A549 (cell line): ENCODE measurements at regions not wholly inside any gene's neighbourhood (a gene's known extent, or its start where the extent isn't known, plus 50 kb on each side); places are given as distances from the start of the nearest gene placed in this dataset.

Source experiments
- ATAC-seq, 2 experiments: fragments of 200-7000 bp in 1 of 2; fragments of >200 bp in 1 of 2; cut with Nextera tagmentation in 1 of 2; cut with Tn5 transposase in 1 of 2; 3 replicates each; pipeline versions ENCODE4 v1.8.0 to v1.9.1; 2018 to 2020; ENCODE audit warnings: mild to moderate bottlenecking in 1 of 2, moderate library complexity in 1 of 2
- CTCF ChIA-PET: fragments of 300-600 bp; sonication (Branson Sonifier 250); formaldehyde crosslinking; extraction: SDS; loops from one replicate; lab custom pipeline; 2021; ENCODE audit warnings: antibody characterized with exemption, inconsistent platforms; lab: Yijun Ruan, JAX
- POLR2A ChIA-PET: fragments of 350-600 bp; formaldehyde crosslinking; extraction: SDS; loops from one replicate; lab custom pipeline; 2021; ENCODE audit warnings: antibody characterized with exemption, inconsistent platforms; lab: Yijun Ruan, JAX
- DNase-seq, 2 experiments: peaks; one replicate each; pipeline versions ENCODE4 v3.0.0 to v3.0.0-alpha.2; 2011 to 2016; ENCODE audit warnings: low read depth in 1 of 2, low spot score in 1 of 2
- FAIRE-seq: peaks from 2 replicates; lab custom pipeline; 2011; peaks lifted over from hg19 to GRCh38; lab: Jason Lieb, UNC
- H3K27ac ChIP-seq, 2 experiments: fragments of >200 bp; sonication (Bioruptor Twin); formaldehyde crosslinking; 3 replicates each; pipeline ENCODE4 v1.5.1; 2016 to 2017
- H3K4me1 ChIP-seq: fragments of >200 bp; sonication (Bioruptor Twin); formaldehyde crosslinking; 3 replicates; pipeline ENCODE4 v1.6.1; 2016
- H3K4me2 ChIP-seq: fragments of >200 bp; sonication (Bioruptor Twin); formaldehyde crosslinking; 3 replicates; pipeline ENCODE4 v1.6.1; 2016
- H3K4me3 ChIP-seq: fragments of >200 bp; sonication (Bioruptor Twin); formaldehyde crosslinking; 3 replicates; pipeline ENCODE4 v1.5.1; 2016
- H3K9me3 ChIP-seq: fragments of >200 bp; sonication (Bioruptor Twin); formaldehyde crosslinking; 3 replicates; pipeline ENCODE4 v1.6.1; 2016
- CBX2 ChIP-seq: fragments of 200-600 bp; sonication (generic); IDR thresholded peaks from 2 replicates; pipeline ENCODE4 v1.6.1; 2016; ENCODE audit warnings: low read depth, mild to moderate bottlenecking, borderline replicate concordance
- CEBPB ChIP-seq, 2 experiments: fragments of >200 bp in 1 of 2; sonication (Bioruptor Twin) in 1 of 2; formaldehyde crosslinking in 1 of 2; IDR thresholded peaks; 2 replicates each; pipeline ENCODE4 v1.6.1; 2012 to 2016
- CHD2 ChIP-seq: fragments of 150-350 bp; IDR thresholded peaks from 2 replicates; pipeline ENCODE4 v1.6.1; 2014; ENCODE audit warnings: low read length; ENCODE audit not compliant: partially characterized antibody
- CHD4 ChIP-seq: fragments of 200-600 bp; sonication (generic); IDR thresholded peaks from 2 replicates; pipeline ENCODE4 v1.6.1; 2016; ENCODE audit warnings: antibody characterized with exemption, mild to moderate bottlenecking, borderline replicate concordance
- EHMT2 ChIP-seq: fragments of 200-600 bp; sonication (generic); IDR thresholded peaks from 2 replicates; pipeline ENCODE4 v1.6.1; 2016; ENCODE audit warnings: antibody characterized with exemption, low read depth, mild to moderate bottlenecking, moderate library complexity
- FOSB ChIP-seq: fragments of 250-450 bp; sonication (Bioruptor Pico); IDR thresholded peaks from 2 replicates; pipeline ENCODE4 v1.5.0; 2020; ENCODE audit warnings: mild to moderate bottlenecking, moderate library complexity
- HOXB5 ChIP-seq: fragments of 250-450 bp; sonication (Bioruptor Pico); IDR thresholded peaks from 2 replicates; pipeline ENCODE4 v1.5.0; 2020; ENCODE audit warnings: mild to moderate bottlenecking, moderate library complexity
- KDM1A ChIP-seq: fragments of 200-600 bp; sonication (generic); IDR thresholded peaks from 2 replicates; pipeline ENCODE4 v1.6.1; 2016; ENCODE audit warnings: low read depth, mild to moderate bottlenecking
- KDM5A ChIP-seq: fragments of 200-600 bp; sonication (generic); IDR thresholded peaks from 2 replicates; pipeline ENCODE4 v1.6.1; 2016; ENCODE audit warnings: antibody characterized with exemption, mild to moderate bottlenecking
- NFE2L2 ChIP-seq: fragments of 150-350 bp; conservative IDR thresholded peaks from 2 replicates; pipeline ENCODE4 v1.6.1; 2014; ENCODE audit warnings: low read length
- NPAS2 ChIP-seq: fragments of 250-450 bp; sonication (Bioruptor Pico); IDR thresholded peaks from 2 replicates; pipeline ENCODE4 v1.8.0; 2022; ENCODE audit warnings: mild to moderate bottlenecking, moderate library complexity, borderline replicate concordance
- NR3C1 ChIP-seq: fragments of >200 bp; sonication (Bioruptor Twin); formaldehyde crosslinking; IDR thresholded peaks from 3 replicates; pipeline ENCODE4 v1.6.1; 2017
- PHF8 ChIP-seq: fragments of 200-600 bp; sonication (generic); IDR thresholded peaks from 2 replicates; pipeline ENCODE4 v1.6.1; 2016; ENCODE audit warnings: low read depth, mild to moderate bottlenecking, antibody characterized with exemption, moderate library complexity, borderline replicate concordance
- RAD21 ChIP-seq, 2 experiments: fragments of >200 bp in 1 of 2; sonication (Bioruptor Twin) in 1 of 2; formaldehyde crosslinking in 1 of 2; IDR thresholded peaks in 1 of 2; conservative IDR thresholded peaks in 1 of 2; 2 replicates in 1 of 2; 3 replicates in 1 of 2; pipeline ENCODE4 v1.6.1; 2012 to 2018; ENCODE audit warnings: inconsistent platforms in 1 of 2
- RARB ChIP-seq: fragments of 250-450 bp; sonication (Bioruptor Pico); IDR thresholded peaks from 2 replicates; pipeline ENCODE4 v1.8.0; 2021; ENCODE audit warnings: mild to moderate bottlenecking, moderate library complexity
- RFX5 ChIP-seq: fragments of 450-650 bp; IDR thresholded peaks from 2 replicates; pipeline ENCODE4 v1.7.1; 2014; ENCODE audit warnings: antibody characterized with exemption, mild to moderate bottlenecking, moderate library complexity
- SMC3 ChIP-seq: fragments of >200 bp; sonication (Bioruptor Twin); formaldehyde crosslinking; IDR thresholded peaks from 3 replicates; pipeline ENCODE4 v1.6.1; 2018; ENCODE audit warnings: inconsistent platforms
- TP53 ChIP-seq: fragments of 250-450 bp; sonication (Bioruptor Pico); IDR thresholded peaks from 2 replicates; pipeline ENCODE4 v1.5.0; 2021; ENCODE audit warnings: mild to moderate bottlenecking, moderate library complexity
- ZFP36 ChIP-seq: fragments of 450-650 bp; IDR thresholded peaks from 2 replicates; pipeline ENCODE4 v1.6.1; 2014; ENCODE audit warnings: borderline replicate concordance; ENCODE audit not compliant: partially characterized antibody
- ZSCAN20 ChIP-seq: fragments of 250-450 bp; sonication (Bioruptor Pico); IDR thresholded peaks from 2 replicates; pipeline ENCODE4 v1.8.0; 2022; ENCODE audit warnings: mild to moderate bottlenecking, moderate library complexity
- whole genome bisulfite sequencing: methylation state at CpG from one replicate; pipeline ENCODE4 v1.1.6; 2017; ENCODE audit errors: missing lambda C conversion rate; 5-methylcytosine and 5-hydroxymethylcytosine counted together
- TF ChIP-seq, protein P1 (sequence below): fragments of >200 bp; sonication (Bioruptor Twin); formaldehyde crosslinking; IDR thresholded peaks from 3 replicates; pipeline ENCODE4 v1.5.1; 2016
- TF ChIP-seq, protein P2 (sequence below): fragments of >200 bp; sonication (Bioruptor Twin); formaldehyde crosslinking; IDR thresholded peaks from 3 replicates; pipeline ENCODE4 v1.6.1; 2016
- TF ChIP-seq, protein P3 (sequence below): IDR thresholded peaks from 2 replicates; pipeline ENCODE4 v1.6.1; 2012
- TF ChIP-seq, protein P4 (sequence below): fragments of 250-450 bp; sonication (Bioruptor Pico); IDR thresholded peaks from 2 replicates; pipeline ENCODE4 v1.5.0; 2021; ENCODE audit warnings: mild to moderate bottlenecking, moderate library complexity, borderline replicate concordance

DNA sequence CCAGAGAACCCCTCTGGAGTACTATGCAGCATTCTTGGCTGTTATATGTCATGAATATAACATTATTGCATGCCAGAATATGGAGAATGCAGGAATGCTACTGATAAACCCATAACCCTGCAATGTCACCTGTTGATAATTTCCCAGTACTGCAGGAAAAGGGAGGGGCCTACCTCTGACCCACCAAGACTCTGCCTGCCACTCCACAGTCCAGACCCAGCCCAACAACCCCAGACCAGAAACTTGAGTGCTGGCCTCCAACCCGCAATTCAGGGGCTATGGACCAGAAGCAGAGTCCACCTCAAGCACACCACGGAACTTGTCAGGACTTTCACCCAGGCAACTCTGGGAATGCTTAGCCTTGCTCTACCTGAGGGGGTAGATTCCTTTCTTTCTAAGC lies 92.9 kb upstream of the WDR44 start:
- no peak for FAIRE-seq

DNA sequence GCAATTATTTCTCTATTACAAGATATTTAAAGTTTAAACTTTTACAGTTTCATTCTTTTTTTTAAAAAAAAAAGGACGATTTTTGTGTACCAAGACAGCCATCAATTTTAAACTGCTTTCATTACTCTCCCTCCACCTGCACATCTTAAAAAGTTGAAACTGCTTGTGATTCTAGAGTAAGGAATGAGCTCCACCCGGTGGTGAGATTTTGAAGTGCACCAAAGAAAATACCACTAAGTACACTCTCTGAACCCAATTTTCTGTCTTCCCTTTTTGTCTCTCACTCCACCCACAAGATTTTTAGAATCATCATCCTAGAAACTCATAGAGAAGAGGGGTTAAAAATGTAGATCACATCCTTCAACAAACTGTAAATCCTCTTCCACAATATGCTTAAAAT lies 91.3 kb upstream of the WDR44 start:
- FAIRE-seq (peak; percentile 84), ATAC-seq (peak in 1 of 2 experiments; percentile 55; a peak in 2 of 6 replicates)
- WGBS = 3% methylated on average over 2 of the region's 2 CpGs
- H3K4me3 ChIP-seq = no peak overlapping the region
- TF ChIP-seq CEBPB (IDR thresholded peaks at IDR 0.05) (no peak), FOSB (CRISPR knock-in tag) (no peak), NFE2L2 (no peak), NR3C1 (no peak), SMC3 (peak; percentile 42; the same call in 2 of the 3 replicates), CBX2 (no peak), PHF8 (no peak), CHD2 (no peak), HOXB5 (CRISPR knock-in tag) (no peak), RARB (CRISPR knock-in tag) (no peak), RAD21 (conservative IDR thresholded peaks at IDR 0.05 in 1 of 2, IDR thresholded peaks at IDR 0.05 in 1 of 2) (peak; percentile 71 to 73)
- TF ChIP-seq, protein P1, sequence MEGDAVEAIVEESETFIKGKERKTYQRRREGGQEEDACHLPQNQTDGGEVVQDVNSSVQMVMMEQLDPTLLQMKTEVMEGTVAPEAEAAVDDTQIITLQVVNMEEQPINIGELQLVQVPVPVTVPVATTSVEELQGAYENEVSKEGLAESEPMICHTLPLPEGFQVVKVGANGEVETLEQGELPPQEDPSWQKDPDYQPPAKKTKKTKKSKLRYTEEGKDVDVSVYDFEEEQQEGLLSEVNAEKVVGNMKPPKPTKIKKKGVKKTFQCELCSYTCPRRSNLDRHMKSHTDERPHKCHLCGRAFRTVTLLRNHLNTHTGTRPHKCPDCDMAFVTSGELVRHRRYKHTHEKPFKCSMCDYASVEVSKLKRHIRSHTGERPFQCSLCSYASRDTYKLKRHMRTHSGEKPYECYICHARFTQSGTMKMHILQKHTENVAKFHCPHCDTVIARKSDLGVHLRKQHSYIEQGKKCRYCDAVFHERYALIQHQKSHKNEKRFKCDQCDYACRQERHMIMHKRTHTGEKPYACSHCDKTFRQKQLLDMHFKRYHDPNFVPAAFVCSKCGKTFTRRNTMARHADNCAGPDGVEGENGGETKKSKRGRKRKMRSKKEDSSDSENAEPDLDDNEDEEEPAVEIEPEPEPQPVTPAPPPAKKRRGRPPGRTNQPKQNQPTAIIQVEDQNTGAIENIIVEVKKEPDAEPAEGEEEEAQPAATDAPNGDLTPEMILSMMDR = peak; percentile 69
- TF ChIP-seq, protein P2, sequence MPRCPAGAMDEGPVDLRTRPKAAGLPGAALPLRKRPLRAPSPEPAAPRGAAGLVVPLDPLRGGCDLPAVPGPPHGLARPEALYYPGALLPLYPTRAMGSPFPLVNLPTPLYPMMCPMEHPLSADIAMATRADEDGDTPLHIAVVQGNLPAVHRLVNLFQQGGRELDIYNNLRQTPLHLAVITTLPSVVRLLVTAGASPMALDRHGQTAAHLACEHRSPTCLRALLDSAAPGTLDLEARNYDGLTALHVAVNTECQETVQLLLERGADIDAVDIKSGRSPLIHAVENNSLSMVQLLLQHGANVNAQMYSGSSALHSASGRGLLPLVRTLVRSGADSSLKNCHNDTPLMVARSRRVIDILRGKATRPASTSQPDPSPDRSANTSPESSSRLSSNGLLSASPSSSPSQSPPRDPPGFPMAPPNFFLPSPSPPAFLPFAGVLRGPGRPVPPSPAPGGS = no peak
- TF ChIP-seq, all 56 proteins: peak for 3
- no peak overlapping the region for H3K4me2 ChIP-seq
- POLR2A ChIA-PET = no interaction called here
- peak; percentile 25 to 50 for DNase-seq
- CTCF ChIA-PET = interaction anchor here (0.6 to 2.5 kb wide), 8 partner anchors 8 to 1765 kb away, joined by 3 to 14 read pairs (median 4); no protein-coding TSS in a partner anchor
- H3K9me3 ChIP-seq = no peaks in the 10 kb centered on the region
- H3K27ac ChIP-seq = no peak overlapping the region
- H3K4me1 ChIP-seq = no peaks in the 10 kb centered on the region

More for the DNA sequence above, 92.9 kb upstream of the WDR44 start:
- DNase-seq (no peak), ATAC-seq (no peak)
- TF ChIP-seq NR3C1 (no peak), KDM1A (no peak), RAD21 (conservative IDR thresholded peaks at IDR 0.05 in 1 of 2, IDR thresholded peaks at IDR 0.05 in 1 of 2) (no peak), FOSB (CRISPR knock-in tag) (no peak), RFX5 (no peak), NPAS2 (CRISPR knock-in tag) (no peak), KDM5A (no peak), RARB (CRISPR knock-in tag) (no peak), EHMT2 (no peak), CHD4 (no peak), ZFP36 (no peak), ZSCAN20 (no peak), TP53 (CRISPR knock-in tag) (no peak)
- TF ChIP-seq, protein P1 = no peak
- TF ChIP-seq, protein P3, sequence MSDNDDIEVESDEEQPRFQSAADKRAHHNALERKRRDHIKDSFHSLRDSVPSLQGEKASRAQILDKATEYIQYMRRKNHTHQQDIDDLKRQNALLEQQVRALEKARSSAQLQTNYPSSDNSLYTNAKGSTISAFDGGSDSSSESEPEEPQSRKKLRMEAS = no peak
- TF ChIP-seq, protein P4, sequence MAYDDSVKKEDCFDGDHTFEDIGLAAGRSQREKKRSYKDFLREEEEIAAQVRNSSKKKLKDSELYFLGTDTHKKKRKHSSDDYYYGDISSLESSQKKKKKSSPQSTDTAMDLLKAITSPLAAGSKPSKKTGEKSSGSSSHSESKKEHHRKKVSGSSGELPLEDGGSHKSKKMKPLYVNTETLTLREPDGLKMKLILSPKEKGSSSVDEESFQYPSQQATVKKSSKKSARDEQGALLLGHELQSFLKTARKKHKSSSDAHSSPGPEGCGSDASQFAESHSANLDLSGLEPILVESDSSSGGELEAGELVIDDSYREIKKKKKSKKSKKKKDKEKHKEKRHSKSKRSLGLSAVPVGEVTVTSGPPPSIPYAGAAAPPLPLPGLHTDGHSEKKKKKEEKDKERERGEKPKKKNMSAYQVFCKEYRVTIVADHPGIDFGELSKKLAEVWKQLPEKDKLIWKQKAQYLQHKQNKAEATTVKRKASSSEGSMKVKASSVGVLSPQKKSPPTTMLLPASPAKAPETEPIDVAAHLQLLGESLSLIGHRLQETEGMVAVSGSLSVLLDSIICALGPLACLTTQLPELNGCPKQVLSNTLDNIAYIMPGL (CRISPR knock-in tag) = no peak
- Histone ChIP-seq H3K4me2 (no peak overlapping the region), H3K27ac (no peak overlapping the region), H3K4me1 (no peaks in the 10 kb centered on the region), H3K9me3 (no peaks in the 10 kb centered on the region), H3K4me3 (no peak overlapping the region)
- ChIA-PET CTCF (interaction anchor here (0.6 kb wide), 1 partner anchor 82 kb away, joined by 3 read pairs; no protein-coding TSS in a partner anchor), POLR2A (no interaction called here)
- 88% methylated on average over 2 of the region's 2 CpGs for WGBS
